ENCODE measurements at regions not wholly inside any gene's neighbourhood (a gene's known extent, or its start where the extent isn't known, plus 50 kb on each side); places are given as distances from the start of the nearest gene placed in this dataset.

DNA sequence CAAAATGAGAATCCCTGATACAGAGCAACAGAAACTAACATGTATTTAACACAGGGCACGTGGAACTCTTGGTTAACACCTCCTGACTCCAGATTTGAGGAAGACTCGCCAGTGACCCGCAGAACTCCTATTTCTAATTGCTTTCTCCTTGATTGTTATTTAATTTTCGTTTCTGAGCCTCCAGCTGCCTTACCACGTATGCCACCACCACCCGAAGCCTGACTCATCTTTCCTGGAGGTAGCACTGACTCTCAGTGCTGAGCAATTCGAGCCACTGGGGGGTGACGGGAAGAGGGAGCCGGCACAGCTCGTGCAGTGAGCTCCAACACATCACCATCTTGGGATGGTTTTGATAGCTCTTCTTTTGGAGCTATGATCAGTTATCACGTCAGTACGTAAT is 273.9 kb upstream of the MGMT start:
- TF ChIP-seq, protein P1, sequence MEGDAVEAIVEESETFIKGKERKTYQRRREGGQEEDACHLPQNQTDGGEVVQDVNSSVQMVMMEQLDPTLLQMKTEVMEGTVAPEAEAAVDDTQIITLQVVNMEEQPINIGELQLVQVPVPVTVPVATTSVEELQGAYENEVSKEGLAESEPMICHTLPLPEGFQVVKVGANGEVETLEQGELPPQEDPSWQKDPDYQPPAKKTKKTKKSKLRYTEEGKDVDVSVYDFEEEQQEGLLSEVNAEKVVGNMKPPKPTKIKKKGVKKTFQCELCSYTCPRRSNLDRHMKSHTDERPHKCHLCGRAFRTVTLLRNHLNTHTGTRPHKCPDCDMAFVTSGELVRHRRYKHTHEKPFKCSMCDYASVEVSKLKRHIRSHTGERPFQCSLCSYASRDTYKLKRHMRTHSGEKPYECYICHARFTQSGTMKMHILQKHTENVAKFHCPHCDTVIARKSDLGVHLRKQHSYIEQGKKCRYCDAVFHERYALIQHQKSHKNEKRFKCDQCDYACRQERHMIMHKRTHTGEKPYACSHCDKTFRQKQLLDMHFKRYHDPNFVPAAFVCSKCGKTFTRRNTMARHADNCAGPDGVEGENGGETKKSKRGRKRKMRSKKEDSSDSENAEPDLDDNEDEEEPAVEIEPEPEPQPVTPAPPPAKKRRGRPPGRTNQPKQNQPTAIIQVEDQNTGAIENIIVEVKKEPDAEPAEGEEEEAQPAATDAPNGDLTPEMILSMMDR (IDR thresholded peaks at IDR 0.05 in 2 of 3, conservative IDR thresholded peaks at IDR 0.05 in 1 of 3; ENCODE audit: borderline replicate concordance in 1 of 3, insufficient read depth in 1 of 3, low read depth in 2 of 3, low read length in 2 of 3) = no peak
- TF ChIP-seq POLR2A (IDR thresholded peaks at IDR 0.05; ENCODE audit: borderline replicate concordance, extremely low read depth, insufficient read depth, insufficient read length) = no peak
- no peak for TF ChIP-seq YY1 (IDR thresholded peaks at IDR 0.05; ENCODE audit: extremely low read depth, insufficient replicate concordance, low read depth, low read length)
- no peak for TF ChIP-seq JUND (IDR thresholded peaks at IDR 0.05)
- TF ChIP-seq ZFX (IDR thresholded peaks at IDR 0.05) = no peak
- no peak for TF ChIP-seq SP1 (IDR thresholded peaks at IDR 0.05; ENCODE audit: low read depth)
- TF ChIP-seq EZH2 (IDR thresholded peaks at IDR 0.05) = no peak
- no peak for TF ChIP-seq CEBPB (IDR thresholded peaks at IDR 0.05; ENCODE audit: low read depth)
- no peak for TF ChIP-seq ZNF274 (IDR thresholded peaks at IDR 0.05; ENCODE audit: low read depth, low read length)
- no peak for TF ChIP-seq POLR2AphosphoS5 (IDR thresholded peaks at IDR 0.05; ENCODE audit: low read depth, low read length)
- TF ChIP-seq ELF1 (IDR thresholded peaks at IDR 0.05; ENCODE audit: borderline replicate concordance, low read depth) = no peak
